ENCODE measurements at regions not wholly inside any gene's neighbourhood (a gene's known extent, or its start where the extent isn't known, plus 50 kb on each side); places are given as distances from the start of the nearest gene placed in this dataset.

DNA sequence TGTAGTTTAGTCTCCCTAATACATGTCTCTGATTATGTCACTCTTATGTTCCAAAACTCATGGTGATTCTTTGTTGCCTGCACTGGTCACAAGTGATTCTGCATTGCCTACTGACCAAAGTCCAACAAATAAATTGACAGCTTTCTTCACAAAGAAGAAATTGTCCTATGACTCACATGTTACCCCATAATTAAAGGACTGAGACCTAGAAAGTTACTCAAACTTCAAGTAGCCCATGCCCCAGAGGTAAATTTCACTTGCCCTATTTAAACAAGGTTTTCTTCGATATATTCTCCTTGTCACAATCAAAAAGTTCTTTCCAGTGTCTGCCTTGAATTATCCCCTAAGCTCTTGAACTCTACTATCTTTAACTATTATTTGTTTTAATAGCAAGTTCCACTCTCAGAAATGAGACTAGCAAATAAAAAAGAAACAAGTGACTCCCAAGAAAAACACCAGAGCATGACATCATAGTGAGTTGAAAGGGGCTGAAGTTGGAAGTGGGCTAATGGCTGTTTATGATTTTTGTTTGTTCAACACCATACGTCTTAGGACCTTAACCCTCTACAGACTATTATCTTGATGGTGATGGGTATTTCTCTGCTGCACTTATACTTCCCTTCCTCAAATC is 94.5 kb upstream of the BLID start:
- no peak overlapping the region for H3K27ac ChIP-seq (ENCODE audit: control insufficient read depth, insufficient read depth, low read length)
- no peak overlapping the region for H3K9ac ChIP-seq (ENCODE audit: control insufficient read depth, extremely low read depth, insufficient read depth, low read length)
- H3K36me3 ChIP-seq (ENCODE audit: control insufficient read depth in 2 of 2, extremely low read depth in 1 of 2, insufficient read depth in 2 of 2, low read length in 2 of 2) = no peaks in the 10 kb centered on the region
- H3K9me1 ChIP-seq (ENCODE audit: control insufficient read depth, extremely low read depth, insufficient read depth, low read length) = no peaks in the 10 kb centered on the region
- H3K9me3 ChIP-seq (ENCODE audit: control insufficient read depth, low read depth, low read length) = no peaks in the 10 kb centered on the region
- no peak overlapping the region for H3K4me3 ChIP-seq (ENCODE audit: control insufficient read depth in 2 of 3, extremely low read depth in 1 of 3, insufficient read depth in 2 of 3, low read depth in 1 of 3, low read length in 3 of 3)
- H3K4me1 ChIP-seq (ENCODE audit: control insufficient read depth, extremely low read depth, insufficient read depth, low read length) = no peaks in the 10 kb centered on the region
- no peaks in the 10 kb centered on the region for H4K20me1 ChIP-seq (ENCODE audit: control insufficient read depth, extremely low read depth, insufficient read depth, low read length)
- FAIRE-seq (no peak), DNase-seq (ENCODE audit: low read depth, low spot score) (no peak)
- no peak overlapping the region for H2AFZ ChIP-seq (ENCODE audit: control insufficient read depth, low read length)
- H3K27me3 ChIP-seq (ENCODE audit: control insufficient read depth, extremely low read depth, insufficient read depth, low read length) = no peaks in the 10 kb centered on the region
- no peak overlapping the region for H3K4me2 ChIP-seq (ENCODE audit: control insufficient read depth, extremely low read depth, insufficient read depth, low read depth, low read length)
- TF ChIP-seq, protein P1, sequence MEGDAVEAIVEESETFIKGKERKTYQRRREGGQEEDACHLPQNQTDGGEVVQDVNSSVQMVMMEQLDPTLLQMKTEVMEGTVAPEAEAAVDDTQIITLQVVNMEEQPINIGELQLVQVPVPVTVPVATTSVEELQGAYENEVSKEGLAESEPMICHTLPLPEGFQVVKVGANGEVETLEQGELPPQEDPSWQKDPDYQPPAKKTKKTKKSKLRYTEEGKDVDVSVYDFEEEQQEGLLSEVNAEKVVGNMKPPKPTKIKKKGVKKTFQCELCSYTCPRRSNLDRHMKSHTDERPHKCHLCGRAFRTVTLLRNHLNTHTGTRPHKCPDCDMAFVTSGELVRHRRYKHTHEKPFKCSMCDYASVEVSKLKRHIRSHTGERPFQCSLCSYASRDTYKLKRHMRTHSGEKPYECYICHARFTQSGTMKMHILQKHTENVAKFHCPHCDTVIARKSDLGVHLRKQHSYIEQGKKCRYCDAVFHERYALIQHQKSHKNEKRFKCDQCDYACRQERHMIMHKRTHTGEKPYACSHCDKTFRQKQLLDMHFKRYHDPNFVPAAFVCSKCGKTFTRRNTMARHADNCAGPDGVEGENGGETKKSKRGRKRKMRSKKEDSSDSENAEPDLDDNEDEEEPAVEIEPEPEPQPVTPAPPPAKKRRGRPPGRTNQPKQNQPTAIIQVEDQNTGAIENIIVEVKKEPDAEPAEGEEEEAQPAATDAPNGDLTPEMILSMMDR (optimal IDR thresholded peaks at IDR 0.05 in 1 of 3, IDR thresholded peaks at IDR 0.05 in 1 of 3, conservative IDR thresholded peaks at IDR 0.05 in 1 of 3; ENCODE audit: extremely low read depth in 1 of 3, insufficient read depth in 2 of 3, low read length in 3 of 3) = no peak
- no peak for TF ChIP-seq EZH2 (IDR thresholded peaks at IDR 0.05; ENCODE audit: low read length)
- dilution Hi-C loops (cut with MboI; ENCODE audit: extremely low pct_ligation_motif_present, low sequenced_read_pairs) = no loop called here
- H3K79me2 ChIP-seq (ENCODE audit: control insufficient read depth, insufficient read depth, low read length) = no peaks in the 10 kb centered on the region

DNA sequence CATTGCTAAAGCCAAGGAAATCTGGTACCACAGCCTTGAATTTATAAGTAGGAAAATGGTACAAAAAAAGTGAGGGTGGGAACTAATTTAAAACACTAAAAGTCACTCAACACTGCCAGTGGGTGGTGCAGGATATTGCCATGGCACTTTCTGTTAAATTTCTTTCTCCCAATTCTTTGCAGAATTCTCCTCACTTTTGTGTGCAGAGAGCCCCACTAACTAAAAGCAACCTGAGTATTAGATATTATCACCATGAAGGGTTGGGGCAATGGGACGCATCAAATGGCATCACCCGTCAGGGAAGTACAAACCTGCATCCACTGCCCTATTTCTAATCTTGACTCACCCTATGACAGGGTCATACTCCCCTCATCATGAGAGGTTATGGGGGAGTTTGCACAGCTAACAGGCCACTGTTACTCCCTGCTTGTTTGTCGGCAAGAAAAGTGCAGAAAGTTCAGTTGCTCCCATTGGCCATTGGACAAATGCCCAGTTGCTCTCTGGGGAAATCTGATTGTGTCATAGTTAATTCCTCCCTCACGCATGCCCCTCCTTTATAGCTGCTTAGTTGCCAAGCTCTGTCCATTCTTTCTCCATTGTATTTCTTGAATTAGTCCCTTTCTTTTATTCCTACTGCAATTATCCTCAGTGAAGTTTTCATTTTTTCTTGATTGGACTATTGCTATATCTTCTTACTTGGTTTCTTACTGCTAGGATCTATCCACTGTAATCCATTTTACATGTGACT is 93.8 kb upstream of the BLID start:
- no peaks in the 10 kb centered on the region for H3K36me3 ChIP-seq (ENCODE audit: control insufficient read depth in 2 of 2, extremely low read depth in 1 of 2, insufficient read depth in 2 of 2, low read length in 2 of 2)
- no peaks in the 10 kb centered on the region for H3K79me2 ChIP-seq (ENCODE audit: control insufficient read depth, insufficient read depth, low read length)
- no peak overlapping the region for H3K4me2 ChIP-seq (ENCODE audit: control insufficient read depth, extremely low read depth, insufficient read depth, low read depth, low read length)
- no peaks in the 10 kb centered on the region for H3K27me3 ChIP-seq (ENCODE audit: control insufficient read depth, extremely low read depth, insufficient read depth, low read length)
- dilution Hi-C loops (cut with MboI; ENCODE audit: extremely low pct_ligation_motif_present, low sequenced_read_pairs) = no loop called here
- H3K9ac ChIP-seq (ENCODE audit: control insufficient read depth, extremely low read depth, insufficient read depth, low read length) = no peak overlapping the region
- no peak overlapping the region for H2AFZ ChIP-seq (ENCODE audit: control insufficient read depth, low read length)
- H3K27ac ChIP-seq (ENCODE audit: control insufficient read depth, insufficient read depth, low read length) = no peak overlapping the region
- no peaks in the 10 kb centered on the region for H3K4me1 ChIP-seq (ENCODE audit: control insufficient read depth, extremely low read depth, insufficient read depth, low read length)
- no peaks in the 10 kb centered on the region for H3K9me1 ChIP-seq (ENCODE audit: control insufficient read depth, extremely low read depth, insufficient read depth, low read length)
- DNase-seq (ENCODE audit: low read depth, low spot score) (no peak), FAIRE-seq (no peak)
- no peaks in the 10 kb centered on the region for H3K9me3 ChIP-seq (ENCODE audit: control insufficient read depth, low read depth, low read length)
- no peaks in the 10 kb centered on the region for H4K20me1 ChIP-seq (ENCODE audit: control insufficient read depth, extremely low read depth, insufficient read depth, low read length)
- TF ChIP-seq, protein P1 (optimal IDR thresholded peaks at IDR 0.05 in 1 of 3, IDR thresholded peaks at IDR 0.05 in 1 of 3, conservative IDR thresholded peaks at IDR 0.05 in 1 of 3; ENCODE audit: extremely low read depth in 1 of 3, insufficient read depth in 2 of 3, low read length in 3 of 3) = no peak
- no peak for TF ChIP-seq EZH2 (IDR thresholded peaks at IDR 0.05; ENCODE audit: low read length)
- no peak overlapping the region for H3K4me3 ChIP-seq (ENCODE audit: control insufficient read depth in 2 of 3, extremely low read depth in 1 of 3, insufficient read depth in 2 of 3, low read depth in 1 of 3, low read length in 3 of 3)
